ENCODE measurements at regions not wholly inside any gene's neighbourhood (a gene's known extent, or its start where the extent isn't known, plus 50 kb on each side); places are given as distances from the start of the nearest gene placed in this dataset.

- Histone ChIP-seq H2AK5ac (ENCODE audit: low read depth, low read length) (no peak overlapping the region), H3K4ac (replicated peaks; ENCODE audit: insufficient read length, low read depth, low read length) (no peak overlapping the region), H3K9ac (replicated peaks in 1 of 4; ENCODE audit: extremely low read depth in 1 of 4, low read depth in 3 of 4, low read length in 3 of 4) (no peak overlapping the region), H2BK12ac (ENCODE audit: low read depth, low read length) (no peak overlapping the region), H4K8ac (ENCODE audit: extremely low read depth, insufficient read depth, low read length) (no peak overlapping the region), H3K4me2 (ENCODE audit: insufficient read depth in 1 of 2, low read depth in 2 of 2, low read length in 2 of 2) (no peak overlapping the region), H3K23ac (ENCODE audit: insufficient read length) (no peak overlapping the region), H3K4me3 (ENCODE audit: extremely low read depth in 1 of 4, insufficient read depth in 2 of 4, low read depth in 3 of 4, low read length in 4 of 4) (no peak overlapping the region), H4K5ac (ENCODE audit: insufficient read length, low read depth, low read length) (no peak overlapping the region), H3K9me3 (ENCODE audit: insufficient read depth in 2 of 2, low read depth in 1 of 2, low read length in 1 of 2) (no peaks in the 10 kb centered on the region), H3K4me1 (replicated peaks in 1 of 4; ENCODE audit: control insufficient read depth in 3 of 4, insufficient read depth in 4 of 4, low read length in 3 of 4) (no peaks in the 10 kb centered on the region), H4K20me1 (replicated peaks in 1 of 2; ENCODE audit: control insufficient read depth in 1 of 2, insufficient read depth in 2 of 2, low read length in 2 of 2) (no peaks in the 10 kb centered on the region), H3K23me2 (ENCODE audit: low read depth, low read length) (no peaks in the 10 kb centered on the region; the same call in 1 of the 2 replicates), H3K27me3 (replicated peaks in 1 of 4; ENCODE audit: control insufficient read depth in 3 of 4, extremely low read depth in 1 of 4, insufficient read depth in 3 of 4, low read length in 3 of 4) (no peaks in the 10 kb centered on the region), H3K79me1 (ENCODE audit: low read depth, low read length) (no peaks in the 10 kb centered on the region), H3K56ac (replicated peaks; ENCODE audit: insufficient read length, low read depth, low read length) (no peak overlapping the region), H3K79me2 (ENCODE audit: control insufficient read depth in 1 of 2, insufficient read depth in 2 of 2, low read length in 2 of 2) (no peaks in the 10 kb centered on the region), H2BK120ac (replicated peaks; ENCODE audit: low read depth, low read length) (no peak overlapping the region), H2BK15ac (ENCODE audit: low read length) (no peak overlapping the region), H2BK5ac (ENCODE audit: low read depth, low read length) (no peak overlapping the region), H4K91ac (replicated peaks; ENCODE audit: insufficient read length, low read length) (no peak overlapping the region), H3K36me3 (ENCODE audit: control insufficient read depth in 2 of 4, insufficient read depth in 4 of 4, low read length in 3 of 4) (no peaks in the 10 kb centered on the region), H3K27ac (ENCODE audit: low read depth, low read length) (no peak overlapping the region), H3K14ac (ENCODE audit: insufficient read length) (no peak overlapping the region), H3K18ac (ENCODE audit: extremely low read depth, low read length) (no peak overlapping the region), H2AFZ (ENCODE audit: low read length) (no peak overlapping the region), H2BK20ac (ENCODE audit: low read length) (no peak overlapping the region)
- ChIA-PET CTCF (ENCODE audit: partially characterized antibody) (no interaction called here), POLR2A (ENCODE audit: partially characterized antibody) (no interaction called here)
- DNase-seq (ENCODE audit: low read depth in 1 of 2, low spot score in 2 of 2) (no peak), FAIRE-seq (no peak)
- WGBS, 2 experiments (ENCODE audit: extremely low coverage in 1 of 2, insufficient coverage in 1 of 2, insufficient read length in 1 of 2, insufficient replicate concordance in 2 of 2, low coverage in 1 of 2, low lambda C conversion rate in 2 of 2, missing lambda C conversion rate in 1 of 2), result 86% methylated on average over 5 of the region's 5 CpGs; no CpG with 5 or more reads in 1 of the 2 experiments
- TF ChIP-seq JUN (IDR thresholded peaks at IDR 0.05; ENCODE audit: low read depth, low read length), result no peak
- TF ChIP-seq MAFK (IDR thresholded peaks at IDR 0.05; ENCODE audit: low read depth, low read length), result no peak
- no peak for TF ChIP-seq POLR2A (IDR thresholded peaks at IDR 0.05; ENCODE audit: control extremely low read depth in 1 of 2, low read depth in 2 of 2, low read length in 2 of 2)
- no peak for TF ChIP-seq GABPA (IDR thresholded peaks at IDR 0.05; ENCODE audit: borderline replicate concordance, insufficient read depth, low read length)
- TF ChIP-seq USF2 (IDR thresholded peaks at IDR 0.05; ENCODE audit: low read length), result no peak
- TF ChIP-seq RFX5 (IDR thresholded peaks at IDR 0.05; ENCODE audit: borderline replicate concordance, low read depth, low read length), result no peak
- no peak for TF ChIP-seq SUZ12 (IDR thresholded peaks at IDR 0.05; ENCODE audit: low read length)
These were observed 117.0 kb upstream of the GALNT2 start for GRCh38 chr1:229950020-229950419.
